KG1 (cell line): ENCODE measurements at regions not wholly inside any gene's neighbourhood (a gene's known extent, or its start where the extent isn't known, plus 50 kb on each side); places are given as distances from the start of the nearest gene placed in this dataset.
"Not testable (repeated sequence)": the region's sequence is repeated elsewhere in the genome, so short reads cannot be mapped to it uniquely, and the experiment has no call there.

Experiments used
- DNase-seq: peaks from one replicate; lab custom pipeline; 2025; lab: John Stamatoyannopoulos, UW

DNA sequence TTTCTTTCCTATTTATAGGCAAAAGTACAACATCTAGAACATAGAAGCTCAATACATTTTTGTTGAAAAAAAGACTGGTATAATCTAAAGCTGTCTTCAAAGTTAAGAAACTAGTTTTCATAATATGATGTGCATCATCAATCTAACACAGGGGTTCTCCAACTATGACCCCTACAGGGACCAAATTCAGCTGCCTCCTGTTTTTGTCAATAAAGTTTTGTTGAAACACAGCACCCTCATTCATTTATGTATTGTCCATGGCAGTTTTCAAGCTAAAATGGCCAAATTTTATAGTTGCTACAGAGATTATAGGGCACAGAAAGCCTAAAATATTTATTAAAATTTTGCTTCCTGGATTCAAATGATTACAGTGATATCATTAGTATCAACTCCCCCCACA lies 452.9 kb downstream of the CCER1 start:
- DNase-seq: no peak

DNA sequence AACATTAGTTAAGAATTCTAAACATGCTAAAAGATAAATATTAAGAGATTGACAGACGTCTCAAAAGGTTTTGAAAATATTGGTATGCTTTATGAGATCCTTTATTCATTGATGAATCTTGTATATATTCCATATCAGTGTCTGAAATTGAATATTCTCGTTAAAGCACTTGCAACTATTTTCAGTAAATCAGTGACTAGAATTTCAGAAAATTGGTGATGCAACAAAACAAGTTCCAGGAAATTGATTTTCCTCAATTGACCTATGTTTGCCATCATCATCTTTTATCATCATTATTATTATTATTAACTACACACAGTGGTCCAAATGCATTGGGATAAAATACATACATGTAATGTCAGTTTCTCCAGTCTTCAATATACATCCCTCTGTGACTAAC lies 453.6 kb downstream of the CCER1 start:
- no peak for DNase-seq

DNA sequence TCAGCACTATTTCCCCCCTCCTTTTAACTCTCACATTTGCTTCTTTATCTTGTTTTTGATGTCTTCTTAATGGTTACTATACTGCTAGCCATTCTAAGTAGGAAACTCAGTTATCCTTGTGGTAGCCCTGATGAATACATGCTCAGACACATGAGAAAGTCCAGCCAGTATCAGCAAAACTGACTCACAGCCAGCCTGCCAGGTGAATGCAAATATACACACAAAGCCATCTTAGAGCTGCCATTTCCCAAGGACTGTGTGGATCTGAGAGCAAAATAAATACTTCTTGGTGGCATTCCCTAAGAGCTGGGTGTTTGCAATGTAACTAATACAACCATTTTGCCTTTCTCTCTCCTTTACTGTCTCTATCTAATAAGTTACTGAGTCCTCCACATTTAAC lies 455.2 kb downstream of the CCER1 start:
- no peak for DNase-seq

DNA sequence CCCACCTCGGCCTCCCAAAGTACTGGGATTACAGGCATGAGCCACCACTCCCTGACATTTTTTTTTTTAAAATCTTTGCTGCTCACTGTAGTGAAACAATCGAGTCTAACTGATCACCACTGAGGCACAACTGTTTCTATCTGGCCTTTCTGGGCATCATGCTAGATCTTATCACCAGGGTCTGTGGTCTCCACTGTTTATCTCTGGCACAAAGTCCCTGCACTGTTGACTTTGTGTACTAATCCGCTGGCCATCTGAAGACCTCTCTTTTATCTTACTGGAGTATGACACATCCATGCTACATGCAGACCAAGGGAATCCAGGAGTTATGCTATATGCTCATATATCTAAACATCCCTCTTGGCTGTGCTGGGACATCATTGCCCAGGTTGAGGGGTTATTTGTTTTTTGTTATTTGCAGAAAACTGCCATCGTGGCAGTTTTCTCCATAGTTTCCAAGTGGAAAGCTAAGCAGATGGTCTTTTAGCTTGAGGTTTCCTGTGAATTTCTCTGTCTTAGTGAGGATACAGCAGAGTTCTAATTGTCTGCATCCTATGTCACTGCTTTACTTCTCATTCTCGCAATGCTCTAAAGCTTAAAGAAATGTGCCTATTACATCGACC lies 456.9 kb downstream of the CCER1 start:
- no peak for DNase-seq

DNA sequence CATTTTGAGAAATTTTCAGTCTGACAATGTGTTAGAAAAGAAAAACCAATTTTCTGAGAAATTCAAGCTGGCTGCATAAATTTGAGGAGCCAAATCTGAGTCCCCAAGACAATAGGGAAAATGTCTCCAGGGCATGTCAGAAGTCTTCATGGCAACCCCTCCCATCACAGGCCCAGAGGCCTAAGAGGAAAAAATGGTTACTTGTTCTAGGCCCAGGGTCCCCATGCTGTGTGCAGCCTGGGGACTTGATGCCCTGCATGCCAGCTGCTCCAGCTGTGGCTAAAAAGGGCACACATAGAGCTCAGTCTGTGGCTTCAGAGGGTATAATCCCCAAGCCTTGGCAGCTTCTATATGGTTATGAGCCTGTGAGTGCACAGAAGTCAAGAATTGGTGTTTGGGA lies 464.6 kb downstream of the CCER1 start:
- no peak for DNase-seq

DNA sequence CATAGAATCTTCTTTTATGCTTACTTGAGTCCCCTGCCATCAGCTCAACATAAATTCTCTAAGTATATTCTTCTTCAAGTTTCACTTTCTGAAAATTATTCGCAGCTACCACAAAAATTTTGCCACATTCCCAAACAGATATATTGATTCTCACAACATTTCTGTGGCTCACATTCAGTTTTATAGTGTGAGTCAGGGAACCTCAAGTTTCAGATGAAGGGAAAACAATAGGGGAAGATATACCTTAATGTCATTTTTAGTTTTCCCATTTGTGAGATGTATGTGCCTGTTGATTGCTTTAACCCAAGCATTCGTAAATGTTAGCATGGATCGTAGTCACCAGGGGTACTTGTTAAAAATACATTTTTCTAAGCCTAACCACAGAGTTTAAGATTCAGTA lies 465.8 kb downstream of the CCER1 start:
- no peak for DNase-seq

DNA sequence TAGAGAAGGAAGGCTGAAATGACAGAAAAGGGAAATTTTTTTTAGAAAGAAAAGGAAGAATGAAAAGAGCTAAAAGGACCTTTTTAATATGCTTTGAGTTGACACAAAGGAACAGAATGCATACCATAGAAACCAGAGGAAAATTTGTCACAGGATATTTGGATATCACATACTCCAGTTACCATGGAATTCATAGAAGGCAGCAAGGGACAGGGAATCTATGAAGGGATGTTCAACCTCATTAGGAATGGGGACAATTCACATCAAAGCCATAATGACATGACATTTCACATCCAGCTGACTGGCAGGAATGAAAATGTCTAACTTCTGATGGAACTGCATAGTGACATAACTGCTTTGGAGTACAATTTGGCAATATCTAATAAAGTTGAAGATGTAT lies 469.4 kb downstream of the CCER1 start:
- DNase-seq: no peak

DNA sequence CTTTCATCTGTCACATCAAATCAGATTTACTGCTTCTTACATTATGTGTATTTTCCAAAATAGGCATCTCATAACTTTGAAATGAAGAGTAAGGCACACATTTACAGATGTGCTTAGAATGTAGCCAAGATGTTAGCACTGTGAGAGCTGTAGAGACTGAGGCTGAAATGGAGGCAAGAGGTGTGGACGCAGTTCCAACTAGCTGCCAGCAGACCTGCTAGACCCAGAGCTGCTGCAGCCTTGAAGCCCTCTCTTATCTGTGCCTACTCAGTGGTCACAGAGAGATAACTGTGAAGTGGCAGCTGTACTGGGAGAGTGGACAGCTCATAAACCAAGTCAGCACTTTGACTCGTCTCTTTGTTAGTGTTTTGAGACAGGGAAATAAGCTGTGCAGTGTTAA lies 470.9 kb downstream of the CCER1 start:
- no peak for DNase-seq

DNA sequence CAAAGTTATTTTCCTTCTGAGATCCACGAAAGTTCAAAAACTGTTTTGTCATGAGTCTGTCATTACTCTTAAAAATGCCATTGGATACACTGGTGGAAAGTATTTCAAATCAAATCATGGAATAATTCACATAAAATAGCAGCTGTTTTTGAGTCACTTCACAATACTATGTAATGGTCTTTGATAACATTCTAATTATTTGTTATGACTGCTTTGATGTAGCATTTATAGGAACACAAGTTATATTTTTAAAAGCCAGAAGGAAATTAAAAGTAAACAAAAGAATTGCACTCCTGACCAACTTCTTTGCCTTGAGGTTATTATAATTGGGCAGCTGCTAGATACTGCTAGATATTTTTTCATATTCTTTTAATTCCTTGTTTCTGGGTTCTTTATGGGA lies 473.2 kb downstream of the CCER1 start:
- DNase-seq: no peak

DNA sequence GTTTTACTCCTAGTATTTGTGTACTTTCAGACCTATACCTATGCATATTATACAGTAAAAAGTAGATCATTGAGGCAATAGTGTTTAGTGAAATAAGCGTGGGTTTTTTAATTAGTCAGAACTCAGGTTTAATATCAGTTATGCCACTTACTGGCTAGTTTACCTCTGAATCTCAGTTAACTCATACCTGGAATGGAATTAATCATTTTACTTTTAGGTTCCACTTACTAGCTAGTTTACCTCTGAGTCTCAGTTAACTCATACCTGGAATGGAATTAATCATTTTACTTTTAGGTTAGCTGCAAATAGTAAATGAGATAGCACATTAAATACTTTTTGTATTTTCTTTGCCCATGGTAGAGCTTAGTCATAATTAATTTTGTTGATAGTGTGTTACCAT lies 475.7 kb downstream of the CCER1 start:
- DNase-seq: no peak

DNA sequence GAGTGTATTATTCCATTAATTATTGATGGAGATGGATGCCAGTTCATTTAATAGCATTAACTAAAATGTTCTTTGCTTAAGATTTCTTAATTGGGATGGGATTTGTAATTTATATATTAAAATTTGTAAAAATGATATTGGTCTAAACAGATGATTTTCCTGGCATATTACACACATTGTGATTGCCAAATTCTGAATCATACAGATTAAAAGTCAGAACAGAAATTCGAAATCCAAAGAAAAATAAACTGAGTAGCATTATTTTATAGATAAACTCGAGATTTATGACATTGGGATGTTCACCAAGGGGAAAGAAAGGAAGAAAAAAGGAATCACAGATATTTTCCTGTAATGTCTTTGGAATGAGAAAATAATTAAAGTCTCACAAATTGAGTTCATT lies 481.1 kb downstream of the CCER1 start:
- DNase-seq: no peak

DNA sequence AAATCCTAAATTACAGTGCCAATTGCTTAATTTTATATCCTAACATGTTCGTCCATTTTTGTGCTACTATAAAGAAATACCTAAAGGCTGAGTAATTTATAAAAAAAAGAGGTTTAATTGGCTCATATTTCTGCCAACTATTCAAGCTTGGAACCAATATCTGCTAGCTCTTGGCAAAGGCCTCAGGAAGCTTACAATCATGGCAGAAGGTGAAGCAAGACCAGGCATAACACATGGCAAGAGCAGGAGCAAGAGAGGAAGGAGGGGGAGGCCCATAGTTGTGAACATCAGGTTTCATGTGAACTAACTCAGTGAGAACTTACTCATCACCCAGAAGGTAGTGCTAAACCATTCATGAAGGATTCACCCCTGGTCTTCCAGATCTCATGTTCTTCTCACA lies 494.3 kb downstream of the CCER1 start:
- DNase-seq: no peak

DNA sequence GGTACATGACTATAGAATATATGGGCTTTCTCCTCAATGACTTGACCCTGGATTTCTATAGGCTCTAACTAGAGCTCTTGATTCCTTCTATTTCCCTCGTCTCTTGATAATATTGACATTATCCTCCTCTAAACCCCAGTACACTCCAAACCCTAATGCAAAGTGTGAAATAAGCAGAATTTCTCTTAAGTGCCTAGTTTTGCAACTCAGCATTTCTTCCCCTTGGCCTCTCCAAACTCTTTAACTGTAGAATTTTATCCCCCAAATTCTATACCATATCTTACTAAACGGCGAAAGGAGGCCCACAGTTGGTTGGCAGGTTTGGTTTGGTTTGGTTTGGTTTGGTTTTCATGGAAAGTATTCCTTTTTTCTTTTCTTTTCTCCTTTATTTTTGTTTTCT lies 498.7 kb downstream of the CCER1 start:
- no peak for DNase-seq

DNA sequence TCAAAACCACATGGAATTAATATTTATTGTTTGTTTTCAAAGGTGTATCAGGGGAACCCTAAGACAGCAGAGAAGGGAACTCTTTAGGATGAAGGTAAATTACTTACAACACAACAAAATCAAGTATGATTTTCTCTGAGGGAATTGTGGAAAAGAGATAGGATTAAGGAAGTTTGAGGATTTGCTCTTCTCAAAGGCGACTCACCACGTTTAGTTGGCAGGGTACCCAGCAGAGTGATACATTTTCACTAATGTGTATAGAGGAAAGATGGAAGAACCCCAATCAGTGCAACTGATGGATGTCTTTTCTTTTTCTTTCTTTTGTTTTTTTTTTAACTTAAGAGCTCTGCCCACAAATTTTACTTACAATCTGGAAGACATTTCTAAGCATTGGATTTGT lies 499.2 kb downstream of the CCER1 start:
- DNase-seq: no peak

DNA sequence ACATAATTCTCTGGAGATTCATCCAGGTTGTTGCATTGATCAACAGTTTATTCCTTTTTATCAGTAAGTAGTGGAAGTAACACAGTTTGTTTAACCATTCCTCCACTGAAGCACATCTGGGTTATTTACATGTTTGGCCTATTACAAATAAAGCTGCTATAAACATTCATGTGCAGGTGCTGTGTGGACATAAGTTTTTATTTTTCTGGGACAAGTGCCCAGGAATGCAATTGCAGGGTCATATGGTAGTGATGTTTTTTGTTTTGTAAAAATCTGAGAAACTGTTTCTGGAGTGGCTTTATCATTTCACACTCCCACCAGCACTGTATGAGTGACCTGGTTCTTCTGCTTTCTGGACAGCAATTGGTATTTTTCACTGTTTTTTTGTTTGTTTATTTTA lies 505.4 kb downstream of the CCER1 start:
- no peak for DNase-seq

DNA sequence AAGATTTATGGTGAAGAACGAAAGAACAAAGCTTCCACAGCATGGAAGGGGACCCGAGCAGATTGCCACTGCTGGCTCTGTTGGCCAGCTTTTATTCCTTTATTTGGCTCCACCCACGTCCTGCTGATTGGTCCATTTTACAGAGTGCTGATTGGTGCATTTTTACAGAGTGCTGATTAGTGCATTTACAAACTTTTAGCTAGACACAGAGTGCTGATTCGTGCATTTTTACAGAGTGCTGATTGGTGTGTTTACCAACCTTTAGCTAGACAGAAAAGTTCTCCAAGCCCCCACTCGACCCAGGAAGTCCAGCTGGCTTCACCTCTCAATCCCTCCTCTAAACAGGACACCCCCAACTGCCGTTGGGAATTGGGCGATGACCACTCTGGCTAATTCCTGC lies 511.5 kb downstream of the CCER1 start:
- not testable (repeated sequence) for DNase-seq

DNA sequence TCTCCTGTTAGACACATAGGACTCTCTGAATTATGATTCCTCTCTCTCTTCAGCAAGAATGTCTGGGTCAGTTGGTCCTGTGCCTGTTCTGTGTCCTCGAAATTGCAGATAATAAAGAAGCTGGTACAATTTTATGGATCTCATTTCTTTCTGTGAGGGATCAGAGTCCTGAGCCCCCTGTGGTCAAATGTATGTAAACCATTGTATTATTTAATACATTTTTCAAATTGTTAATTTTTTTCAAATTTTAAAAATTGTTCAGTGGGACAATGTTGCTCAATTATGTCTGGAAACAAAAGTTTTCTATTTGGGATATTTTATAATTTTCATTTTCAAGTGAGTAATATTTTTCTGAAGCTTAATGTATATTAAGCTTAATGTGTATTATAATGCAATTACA lies 513.5 kb downstream of the CCER1 start:
- DNase-seq: no peak

DNA sequence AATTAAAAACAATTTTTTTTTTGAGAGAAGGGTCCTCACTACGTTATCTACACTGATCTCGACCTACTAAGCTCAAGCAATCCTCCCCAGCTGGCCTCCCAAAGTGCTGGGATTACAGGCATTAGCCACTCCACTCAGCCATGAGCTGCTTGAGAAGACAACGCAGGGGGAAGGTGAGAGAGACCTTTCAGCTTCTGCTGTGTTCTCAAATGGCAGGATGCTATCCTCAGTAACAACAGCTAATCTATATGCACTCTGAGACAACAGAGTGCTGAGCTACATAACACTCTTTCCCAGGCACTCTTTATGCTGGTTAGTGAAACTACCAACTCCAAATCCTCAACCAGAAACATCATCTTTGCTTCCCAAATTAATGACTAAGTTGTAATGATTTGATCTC lies 526.1 kb downstream of the CCER1 start:
- no peak for DNase-seq

DNA sequence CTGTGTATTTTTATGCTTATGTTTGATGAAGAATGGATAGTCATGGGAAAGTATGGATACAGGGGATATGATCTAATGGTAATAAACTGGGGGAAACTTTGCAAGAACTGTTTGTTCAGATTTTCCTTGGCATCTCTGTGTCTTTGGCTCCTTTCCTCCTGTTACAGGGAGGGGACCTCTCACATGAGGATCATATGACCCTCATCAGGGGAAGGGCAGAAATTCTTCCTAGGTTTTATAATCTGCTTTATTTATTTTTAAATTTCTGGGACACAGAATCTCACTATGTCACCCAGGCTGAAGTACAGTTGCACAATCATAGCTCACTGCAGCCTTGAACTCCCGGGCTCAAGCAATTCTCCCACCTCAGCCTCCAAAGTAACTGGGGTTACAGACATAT lies 526.5 kb downstream of the CCER1 start:
- no peak for DNase-seq

DNA sequence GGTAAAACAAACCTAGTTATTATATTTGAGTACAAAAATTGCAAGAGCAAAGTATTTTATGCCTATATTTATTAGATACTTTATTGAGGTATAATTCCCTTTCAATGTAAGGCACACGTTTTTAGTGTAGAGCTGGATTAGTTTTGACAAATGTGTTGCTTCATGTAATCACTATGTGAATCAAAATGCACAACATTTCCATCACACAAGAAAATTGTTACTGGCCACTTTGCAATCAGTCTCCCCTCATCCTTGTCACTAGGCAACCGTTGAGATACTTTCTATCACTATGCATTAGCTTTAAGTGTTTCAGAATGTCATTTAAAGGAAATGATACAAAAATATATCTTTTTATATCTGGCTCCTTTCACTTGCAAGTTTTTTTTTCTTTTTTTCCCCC lies 531.0 kb downstream of the CCER1 start:
- DNase-seq: no peak

DNA sequence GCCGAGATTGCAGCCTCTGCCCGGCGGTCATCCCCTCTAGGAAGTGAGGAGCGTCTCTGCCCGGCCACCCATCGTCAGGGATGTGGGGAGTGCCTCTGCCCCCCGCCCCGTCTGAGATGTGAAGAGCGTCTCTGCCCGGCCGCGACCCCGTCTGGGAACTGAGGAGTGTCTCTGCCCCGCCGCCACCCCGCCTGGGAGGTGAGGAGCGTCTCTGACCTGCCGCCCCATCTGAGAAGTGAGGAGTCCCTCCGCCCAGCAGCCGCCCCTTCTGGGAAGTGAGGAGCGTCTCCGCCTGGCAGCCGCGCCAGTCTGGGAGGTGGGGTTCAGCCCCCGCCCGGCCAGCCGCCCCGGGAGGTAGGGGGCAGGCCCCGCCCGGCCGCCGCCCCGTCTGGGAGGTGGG lies 544.0 kb downstream of the CCER1 start:
- no peak for DNase-seq

DNA sequence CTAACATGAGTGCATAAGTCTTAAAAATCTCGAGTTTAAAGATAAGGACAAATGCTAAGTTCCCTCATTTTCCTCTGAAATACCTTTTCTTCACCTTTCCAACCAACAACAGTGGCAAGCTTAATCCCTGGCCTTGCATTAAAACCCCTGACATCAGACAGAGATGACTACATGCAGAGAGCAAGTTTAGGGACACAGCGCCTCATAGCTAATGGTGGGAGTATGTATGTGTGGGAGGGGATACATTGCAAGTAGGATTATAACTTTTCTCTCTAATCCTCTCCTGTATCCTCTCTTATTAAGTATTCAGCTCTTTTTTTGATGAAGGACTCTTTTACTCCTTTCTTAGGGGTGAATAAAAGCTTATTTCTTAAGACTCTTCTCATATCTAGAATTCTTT lies 547.1 kb downstream of the CCER1 start:
- no peak for DNase-seq

DNA sequence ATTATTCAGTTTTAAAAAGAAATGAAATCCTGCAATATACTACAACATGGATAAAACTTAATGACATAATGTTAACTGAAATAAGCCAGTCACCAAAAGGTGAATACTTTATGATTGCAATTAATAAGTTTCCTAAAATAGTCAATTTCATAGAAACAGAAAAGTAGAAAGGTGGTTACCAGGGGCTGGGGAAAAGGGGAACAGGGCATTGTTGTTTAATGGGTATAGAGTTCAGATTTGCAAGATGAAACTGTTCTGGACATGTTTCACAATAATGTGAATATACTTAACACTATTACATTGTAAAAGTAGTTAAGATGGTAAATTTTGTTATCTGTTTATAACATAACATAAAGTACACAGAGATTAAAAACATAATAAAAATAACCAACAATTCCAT lies 550.9 kb downstream of the CCER1 start:
- no peak for DNase-seq

DNA sequence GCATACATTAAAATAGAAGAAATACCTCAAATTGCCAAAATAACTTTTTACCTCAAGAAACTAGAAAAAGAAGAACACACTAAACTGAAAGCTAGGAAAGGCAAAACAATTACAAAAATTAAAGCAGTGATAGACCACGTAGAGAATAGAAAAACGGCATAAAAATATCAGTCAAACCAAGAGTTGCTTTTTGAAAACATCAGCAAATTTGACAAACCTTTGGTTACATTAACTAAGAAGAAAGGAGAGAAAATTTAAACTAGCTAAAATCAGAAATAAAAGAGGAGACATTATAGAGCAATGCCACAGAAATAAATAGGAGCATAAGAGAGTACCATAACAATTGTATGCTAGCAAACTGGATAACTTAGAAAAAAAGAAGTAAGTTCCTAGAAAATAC lies 553.8 kb downstream of the CCER1 start:
- DNase-seq: no peak

DNA sequence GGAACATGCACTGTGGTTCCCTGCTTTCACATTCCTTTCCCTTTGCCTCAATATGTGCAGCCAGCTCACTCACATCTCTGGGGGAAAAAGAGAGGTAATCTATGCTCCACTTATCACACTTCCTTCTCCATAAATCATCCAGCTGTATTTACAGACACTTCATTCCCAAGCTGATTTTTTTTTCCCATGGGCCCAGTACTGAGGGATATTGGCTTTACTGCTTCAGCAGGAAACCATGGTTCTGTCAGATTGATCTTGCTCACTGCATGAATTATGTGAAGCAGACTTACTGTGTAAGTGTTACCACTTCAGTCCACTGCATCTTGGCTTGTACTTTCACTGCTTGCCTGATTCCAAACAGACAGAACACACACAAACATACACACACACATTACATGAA lies 555.6 kb downstream of the CCER1 start:
- DNase-seq: no peak
